ENCODE measurements at regions not wholly inside any gene's neighbourhood (a gene's known extent, or its start where the extent isn't known, plus 50 kb on each side); places are given as distances from the start of the nearest gene placed in this dataset.
"Not testable (repeated sequence)": the region's sequence is repeated elsewhere in the genome, so short reads cannot be mapped to it uniquely, and the experiment has no call there.

DNA sequence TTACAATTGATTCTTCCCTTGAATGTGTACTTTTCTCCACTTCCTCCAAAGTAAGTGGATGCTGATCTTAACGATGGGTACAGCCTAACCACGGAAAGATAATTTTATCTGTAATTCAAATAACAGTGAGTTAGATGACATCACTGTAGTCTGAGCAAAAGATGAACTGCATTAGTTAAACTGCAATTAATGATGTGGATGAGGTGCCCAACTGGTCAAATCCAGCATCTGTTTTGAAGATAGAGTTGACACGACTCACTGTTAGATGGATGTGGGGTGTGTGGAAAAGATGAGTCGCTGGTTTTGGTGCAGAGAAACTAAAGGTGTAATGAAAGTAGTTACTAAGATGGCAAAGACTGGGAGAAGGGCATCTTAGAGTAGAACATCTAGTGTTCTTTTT, 270.5 kb upstream of the MEIS1 start:
- Mint-ChIP-seq H3K36me3 (ENCODE audit: low read depth) (no peaks in the 10 kb centered on the region), H3K4me3 (no peak overlapping the region), H3K27me3 (ENCODE audit: low read depth) (no peaks in the 10 kb centered on the region), H3K4me1 (no peaks in the 10 kb centered on the region), H3K9me3 (peaks cover 3% of the 10 kb centered on the region), H3K27ac (ENCODE audit: unreplicated experiment) (no peak overlapping the region)
- TF ChIP-seq CTCF (conservative IDR thresholded peaks at IDR 0.05), result no peak
- DNase-seq (ENCODE audit: low read depth, low spot score), result no peak

- no peaks in the 10 kb centered on the region for H3K27me3 Mint-ChIP-seq (ENCODE audit: low read depth)
- H3K4me3 Mint-ChIP-seq, result no peak overlapping the region
- H3K9me3 Mint-ChIP-seq, result peaks cover 25% of the 10 kb centered on the region
- peaks cover 16% of the 10 kb centered on the region for H3K36me3 Mint-ChIP-seq (ENCODE audit: low read depth)
- DNase-seq (ENCODE audit: low read depth, low spot score), result no peak
- TF ChIP-seq CTCF (conservative IDR thresholded peaks at IDR 0.05), result no peak
- H3K27ac Mint-ChIP-seq (ENCODE audit: unreplicated experiment), result no peak overlapping the region
- no peaks in the 10 kb centered on the region for H3K4me1 Mint-ChIP-seq
Observed at GRCh38 chr2:66156171-66156570, 278.8 kb upstream of the MEIS1 start.

DNA sequence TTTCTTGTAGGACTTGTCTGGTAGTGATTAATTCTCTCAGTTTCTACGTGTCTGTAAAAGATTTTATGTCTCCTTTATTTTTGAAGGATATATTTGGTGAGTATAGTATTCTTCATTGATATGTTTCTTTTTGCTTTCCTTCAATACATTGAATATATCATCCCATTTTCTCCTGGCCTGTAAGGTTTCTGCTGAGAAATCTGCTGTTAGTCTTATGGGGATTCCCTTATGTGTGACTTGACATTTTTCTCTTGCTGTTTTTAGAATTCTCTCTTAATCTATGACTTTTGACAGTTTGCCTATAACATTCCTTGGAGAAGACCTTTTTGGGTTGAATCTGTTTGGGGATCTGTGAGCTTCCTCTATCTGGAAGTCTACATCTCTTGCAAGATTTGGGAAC, 281.0 kb upstream of the MEIS1 start:
- TF ChIP-seq CTCF (conservative IDR thresholded peaks at IDR 0.05), result no peak
- no peak for DNase-seq (ENCODE audit: low read depth, low spot score)
- Mint-ChIP-seq H3K27me3 (ENCODE audit: low read depth) (no peaks in the 10 kb centered on the region), H3K36me3 (ENCODE audit: low read depth) (peaks cover 19% of the 10 kb centered on the region), H3K27ac (ENCODE audit: unreplicated experiment) (no peak overlapping the region), H3K4me1 (no peaks in the 10 kb centered on the region), H3K4me3 (no peak overlapping the region), H3K9me3 (peaks cover 23% of the 10 kb centered on the region)

DNA sequence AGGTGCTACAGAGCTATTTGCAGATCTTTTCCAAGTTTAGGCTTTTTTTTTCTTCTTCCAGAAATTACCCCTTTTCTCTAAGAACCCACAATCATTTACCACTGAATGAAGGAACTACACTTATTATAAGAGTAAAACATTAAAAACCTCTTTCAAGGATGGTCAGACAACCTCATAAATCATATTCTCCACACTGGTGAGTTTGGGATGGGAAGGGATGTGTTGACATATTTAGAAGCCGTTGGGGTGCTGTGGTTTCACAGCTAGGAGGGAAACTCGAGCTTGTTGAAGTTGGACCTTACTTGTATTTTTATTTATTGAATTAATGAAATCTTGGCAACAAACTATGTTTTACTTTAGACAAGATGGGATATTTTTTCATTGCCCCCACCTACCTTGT, 289.4 kb upstream of the MEIS1 start:
- Mint-ChIP-seq H3K27me3 (ENCODE audit: low read depth) (no peaks in the 10 kb centered on the region), H3K4me1 (peaks cover 29% of the 10 kb centered on the region)
- DNase-seq (ENCODE audit: low read depth, low spot score), result no peak

DNA sequence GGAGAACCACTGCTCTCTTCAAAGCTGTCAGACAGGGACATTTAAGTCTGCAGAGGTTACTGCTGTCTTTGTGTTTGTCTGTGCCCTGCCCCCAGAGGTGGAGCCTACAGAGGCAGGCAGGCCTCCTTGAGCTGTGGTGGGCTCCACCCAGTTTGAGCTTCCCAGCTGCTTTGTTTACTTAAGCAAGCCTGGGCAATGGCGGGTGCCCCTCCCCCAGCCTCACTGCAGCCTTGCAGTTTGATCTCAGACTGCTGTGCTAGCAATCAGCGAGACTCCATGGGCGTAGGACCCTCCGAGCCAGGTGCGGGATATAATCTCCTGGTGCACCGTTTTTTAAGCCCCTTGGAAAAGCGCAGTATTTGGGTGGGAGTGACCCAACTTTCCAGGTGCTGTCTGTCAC, 290.6 kb upstream of the MEIS1 start:
- H3K9me3 Mint-ChIP-seq; H3K27ac Mint-ChIP-seq (ENCODE audit: unreplicated experiment); H3K4me3 Mint-ChIP-seq; DNase-seq (ENCODE audit: low read depth, low spot score); H3K27me3 Mint-ChIP-seq (ENCODE audit: low read depth); H3K36me3 Mint-ChIP-seq (ENCODE audit: low read depth): not testable (repeated sequence)
- H3K4me1 Mint-ChIP-seq, result peaks cover 29% of the 10 kb centered on the region

More for the DNA sequence above, 289.4 kb upstream of the MEIS1 start:
- Mint-ChIP-seq H3K4me3 (no peak overlapping the region), H3K27ac (ENCODE audit: unreplicated experiment) (peak overlapping the region; percentile 76), H3K36me3 (ENCODE audit: low read depth) (peaks cover 8% of the 10 kb centered on the region), H3K9me3 (peaks cover 5% of the 10 kb centered on the region)
- no peak for TF ChIP-seq CTCF (conservative IDR thresholded peaks at IDR 0.05)

GRCh38 chr2:66137606-66138130, 297.3 kb upstream of the MEIS1 start:
- H3K27me3 Mint-ChIP-seq (ENCODE audit: low read depth), result no peaks in the 10 kb centered on the region
- H3K27ac Mint-ChIP-seq (ENCODE audit: unreplicated experiment), result no peak overlapping the region
- DNase-seq (ENCODE audit: low read depth, low spot score), result no peak

More at GRCh38 chr2:66137606-66138130, 297.3 kb upstream of the MEIS1 start:
- no peaks in the 10 kb centered on the region for H3K36me3 Mint-ChIP-seq (ENCODE audit: low read depth)
- H3K4me3 Mint-ChIP-seq, result no peak overlapping the region
- H3K4me1 Mint-ChIP-seq, result peaks cover 18% of the 10 kb centered on the region
- no peak for TF ChIP-seq CTCF (conservative IDR thresholded peaks at IDR 0.05)
- peaks cover 2% of the 10 kb centered on the region for H3K9me3 Mint-ChIP-seq

Data from neural crest cell (in vitro differentiated cells).